Type B pancreatic cell (in vitro differentiated cells): ENCODE measurements at regions not wholly inside any gene's neighbourhood (a gene's known extent, or its start where the extent isn't known, plus 50 kb on each side); places are given as distances from the start of the nearest gene placed in this dataset.

Experiments
- DNase-seq: peaks from one replicate; pipeline ENCODE4 v3.0.0; 2021; ENCODE audit warnings: mixed read lengths; ENCODE audit not compliant: unreplicated experiment; ENCODE audit errors: extremely low spot score
- H3K27ac Mint-ChIP-seq: 2 replicates; pipeline ENCODE4 v1.8.0; 2021; ENCODE audit warnings: mild to moderate bottlenecking, mixed read lengths
- H3K27me3 Mint-ChIP-seq: 2 replicates; pipeline ENCODE4 v1.8.0; 2021; ENCODE audit warnings: mixed read lengths
- H3K36me3 Mint-ChIP-seq: 2 replicates; pipeline ENCODE4 v1.8.0; 2021; ENCODE audit warnings: mixed read lengths
- H3K4me1 Mint-ChIP-seq: one replicate; pipeline ENCODE4 v1.8.0; 2021; ENCODE audit warnings: mixed read lengths; ENCODE audit not compliant: unreplicated experiment
- H3K4me3 Mint-ChIP-seq: 2 replicates; pipeline ENCODE4 v1.8.0; 2021; ENCODE audit warnings: mild to moderate bottlenecking, mixed read lengths
- H3K9me3 Mint-ChIP-seq: 2 replicates; pipeline ENCODE4 v1.8.0; 2021; ENCODE audit warnings: mixed read lengths
- TF ChIP-seq, protein P1 (sequence below): fragments of 200-600 bp; sonication (generic); conservative IDR thresholded peaks from 2 replicates; pipeline ENCODE4 v1.5.0; 2021; ENCODE audit warnings: antibody characterized with exemption, mild to moderate bottlenecking

DNA sequence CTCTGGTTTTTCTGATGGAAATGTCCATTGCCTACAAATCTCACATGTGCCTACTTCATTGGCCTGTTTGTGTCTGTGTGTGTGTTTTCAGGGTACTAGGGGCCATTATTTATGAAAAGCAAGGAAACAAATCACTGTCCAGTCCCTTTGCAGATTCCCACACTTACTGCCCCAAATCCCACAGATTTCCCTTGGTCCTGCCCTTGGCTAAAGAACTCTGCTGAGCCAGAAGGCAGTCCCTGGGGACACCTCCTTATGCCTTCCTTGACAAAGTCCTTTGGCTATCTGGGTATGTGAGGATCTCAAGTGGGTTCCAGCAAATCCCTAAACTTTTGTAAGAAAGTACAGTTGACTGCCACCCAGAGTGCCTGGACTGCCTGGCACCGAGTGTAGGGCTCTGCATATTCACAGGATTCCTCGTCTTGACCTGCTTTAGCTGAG, 388.1 kb downstream of the BCAT1 start:
- TF ChIP-seq, protein P1, sequence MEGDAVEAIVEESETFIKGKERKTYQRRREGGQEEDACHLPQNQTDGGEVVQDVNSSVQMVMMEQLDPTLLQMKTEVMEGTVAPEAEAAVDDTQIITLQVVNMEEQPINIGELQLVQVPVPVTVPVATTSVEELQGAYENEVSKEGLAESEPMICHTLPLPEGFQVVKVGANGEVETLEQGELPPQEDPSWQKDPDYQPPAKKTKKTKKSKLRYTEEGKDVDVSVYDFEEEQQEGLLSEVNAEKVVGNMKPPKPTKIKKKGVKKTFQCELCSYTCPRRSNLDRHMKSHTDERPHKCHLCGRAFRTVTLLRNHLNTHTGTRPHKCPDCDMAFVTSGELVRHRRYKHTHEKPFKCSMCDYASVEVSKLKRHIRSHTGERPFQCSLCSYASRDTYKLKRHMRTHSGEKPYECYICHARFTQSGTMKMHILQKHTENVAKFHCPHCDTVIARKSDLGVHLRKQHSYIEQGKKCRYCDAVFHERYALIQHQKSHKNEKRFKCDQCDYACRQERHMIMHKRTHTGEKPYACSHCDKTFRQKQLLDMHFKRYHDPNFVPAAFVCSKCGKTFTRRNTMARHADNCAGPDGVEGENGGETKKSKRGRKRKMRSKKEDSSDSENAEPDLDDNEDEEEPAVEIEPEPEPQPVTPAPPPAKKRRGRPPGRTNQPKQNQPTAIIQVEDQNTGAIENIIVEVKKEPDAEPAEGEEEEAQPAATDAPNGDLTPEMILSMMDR = no peak
- Mint-ChIP-seq H3K4me1 (peaks cover 13% of the 10 kb centered on the region), H3K4me3 (peak overlapping the region; percentile 95), H3K27ac (peak overlapping the region; percentile 79), H3K36me3 (peaks cover 11% of the 10 kb centered on the region), H3K9me3 (no peaks in the 10 kb centered on the region), H3K27me3 (peaks cover 68% of the 10 kb centered on the region)
- DNase-seq = no peak

DNA sequence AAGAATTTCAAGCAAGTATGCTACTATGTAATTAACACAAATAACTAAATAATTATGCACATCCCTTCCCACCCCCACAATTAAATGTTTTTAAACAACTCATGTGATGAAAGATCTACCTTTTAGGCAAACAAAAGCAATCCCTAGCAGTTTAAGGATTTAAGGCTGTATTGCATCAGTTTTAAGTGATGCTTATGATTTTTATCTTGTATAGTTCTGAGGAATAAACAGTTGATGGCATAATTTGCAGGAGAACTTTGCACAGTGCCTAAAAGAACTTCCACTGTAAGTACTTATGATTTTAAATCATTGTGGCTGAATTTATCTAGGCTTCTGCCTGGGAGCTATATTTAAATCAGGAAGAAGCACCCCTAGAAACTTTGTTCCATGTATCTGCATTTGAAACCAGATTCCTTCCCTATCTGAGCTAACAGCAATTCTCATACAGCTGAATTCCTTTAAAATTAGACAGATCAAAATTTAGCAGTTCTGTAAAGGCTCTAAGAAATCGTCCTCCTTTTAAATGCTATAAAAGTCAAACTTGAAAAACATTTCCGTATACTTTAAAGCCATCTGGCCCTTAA, 388.6 kb downstream of the BCAT1 start:
- peaks cover 13% of the 10 kb centered on the region for H3K36me3 Mint-ChIP-seq
- peaks cover 13% of the 10 kb centered on the region for H3K4me1 Mint-ChIP-seq
- peaks cover 66% of the 10 kb centered on the region for H3K27me3 Mint-ChIP-seq
- no peaks in the 10 kb centered on the region for H3K9me3 Mint-ChIP-seq
- H3K4me3 Mint-ChIP-seq = peak overlapping the region; percentile 95
- peak overlapping the region; percentile 79 for H3K27ac Mint-ChIP-seq
- DNase-seq = no peak
- TF ChIP-seq, protein P1 = no peak

DNA sequence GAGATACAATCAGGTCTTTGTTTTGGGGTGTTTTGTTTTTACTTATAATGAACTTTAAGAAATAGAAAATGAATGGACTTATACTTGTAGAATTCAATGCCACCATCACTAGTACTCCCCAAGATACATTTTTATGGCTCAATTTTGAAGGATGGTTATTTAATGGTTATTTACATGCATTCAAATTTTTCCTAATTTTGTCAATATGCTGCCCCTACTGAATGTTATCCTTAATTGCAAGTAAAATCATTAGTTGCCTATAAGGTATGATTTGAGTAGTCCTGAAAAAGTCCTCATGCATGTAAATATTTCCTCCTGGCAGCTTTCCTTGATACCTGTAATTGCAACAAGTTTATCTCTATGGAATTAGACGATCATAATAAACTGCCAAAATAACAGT, 391.2 kb downstream of the BCAT1 start:
- DNase-seq = no peak
- TF ChIP-seq, protein P1 = peak; percentile 43
- no peaks in the 10 kb centered on the region for H3K9me3 Mint-ChIP-seq
- H3K27me3 Mint-ChIP-seq = peaks cover 55% of the 10 kb centered on the region
- no peak overlapping the region for H3K4me3 Mint-ChIP-seq
- H3K4me1 Mint-ChIP-seq = peaks cover 13% of the 10 kb centered on the region
- H3K27ac Mint-ChIP-seq = no peak overlapping the region
- peaks cover 13% of the 10 kb centered on the region for H3K36me3 Mint-ChIP-seq

DNA sequence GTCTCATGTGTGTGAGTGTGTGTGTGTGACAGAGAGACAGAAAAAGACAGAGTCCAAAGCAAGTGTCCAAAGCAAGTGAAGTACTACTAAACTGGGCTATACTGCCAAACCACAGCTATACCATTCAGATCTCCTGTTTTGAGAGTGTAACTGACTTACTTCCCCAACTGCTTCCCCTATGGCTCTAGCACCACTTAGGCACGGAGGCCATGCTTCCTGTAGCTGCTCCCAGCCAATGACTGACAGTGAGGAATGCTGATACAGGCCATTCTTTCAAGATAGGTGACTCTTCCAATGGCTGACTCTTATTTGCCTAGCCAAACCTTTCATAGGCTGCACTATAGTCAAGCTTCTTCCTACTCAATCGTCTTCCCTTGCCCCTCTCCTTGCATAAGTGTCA, 393.2 kb downstream of the BCAT1 start:
- H3K36me3 Mint-ChIP-seq = peaks cover 13% of the 10 kb centered on the region
- no peak for DNase-seq
- no peak overlapping the region for H3K4me3 Mint-ChIP-seq
- H3K27ac Mint-ChIP-seq = no peak overlapping the region
- peaks cover 20% of the 10 kb centered on the region for H3K4me1 Mint-ChIP-seq
- TF ChIP-seq, protein P1 = no peak
- H3K27me3 Mint-ChIP-seq = peaks cover 39% of the 10 kb centered on the region
- H3K9me3 Mint-ChIP-seq = no peaks in the 10 kb centered on the region

DNA sequence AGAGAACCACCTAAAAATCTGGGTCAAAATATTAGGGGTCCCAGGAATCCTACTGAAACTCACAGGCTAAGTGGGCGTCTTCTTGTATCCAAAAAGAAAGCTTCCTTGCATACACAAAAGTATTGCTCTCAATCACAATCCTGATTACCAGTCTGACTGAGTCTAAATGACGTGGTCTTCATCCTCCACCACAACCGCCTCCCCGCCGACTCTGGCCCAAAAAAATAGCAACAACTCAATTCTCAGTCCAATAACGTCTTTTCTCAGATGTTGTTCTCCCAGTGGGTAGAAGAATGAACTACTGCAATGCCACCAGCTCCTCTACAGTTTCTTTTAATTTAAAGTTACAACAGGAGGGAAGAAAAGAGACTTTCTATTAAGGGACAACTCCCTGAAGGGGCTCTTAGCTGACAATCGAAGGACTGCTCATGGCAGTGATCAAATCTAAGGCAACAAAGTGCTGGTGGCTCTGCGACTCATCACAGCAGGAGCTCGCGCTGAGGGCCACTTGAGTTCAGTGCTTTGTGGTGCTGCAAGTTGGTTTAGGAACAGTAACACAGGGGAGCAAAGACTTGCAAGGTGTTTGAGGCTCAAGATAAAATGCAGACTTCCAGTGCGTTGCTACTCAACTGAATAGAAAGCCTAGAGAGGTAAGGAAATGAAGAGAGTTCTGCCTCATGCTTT, 394.1 kb downstream of the BCAT1 start:
- Mint-ChIP-seq H3K36me3 (peaks cover 13% of the 10 kb centered on the region), H3K9me3 (no peaks in the 10 kb centered on the region), H3K27me3 (peaks cover 29% of the 10 kb centered on the region), H3K4me3 (no peak overlapping the region), H3K27ac (no peak overlapping the region), H3K4me1 (peaks cover 20% of the 10 kb centered on the region)
- DNase-seq = no peak
- TF ChIP-seq, protein P1 = no peak
